ENCODE measurements at regions not wholly inside any gene's neighbourhood (a gene's known extent, or its start where the extent isn't known, plus 50 kb on each side); places are given as distances from the start of the nearest gene placed in this dataset.

DNA sequence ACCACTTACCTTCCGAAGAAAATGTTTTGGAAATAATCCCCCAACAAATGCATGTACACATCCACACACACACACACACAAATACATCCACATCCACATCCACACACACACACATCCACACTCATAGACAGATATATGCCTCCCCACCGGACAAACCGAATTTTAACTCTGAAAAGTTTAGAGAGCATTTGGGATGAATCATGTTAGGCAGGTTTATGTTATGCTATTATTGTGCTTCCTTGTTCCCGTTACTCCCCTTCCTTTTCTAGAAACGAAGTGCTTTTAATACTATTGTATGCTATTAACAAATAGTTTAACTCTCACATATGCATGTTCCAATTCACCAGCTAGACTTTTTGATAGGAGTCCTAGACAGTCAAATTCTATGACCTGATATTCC lies 91.5 kb downstream of the FAS start:
- no peak for TF ChIP-seq TFCP2L1 (CRISPR knock-in tag; IDR thresholded peaks at IDR 0.05)
- TF ChIP-seq CTCF (IDR thresholded peaks at IDR 0.05) = no peak
- no peak for TF ChIP-seq POLR2AphosphoS2 (conservative IDR thresholded peaks at IDR 0.05; ENCODE audit: low read length)
- TF ChIP-seq PBX3 (IDR thresholded peaks at IDR 0.05) = no peak
- TF ChIP-seq CEBPB (IDR thresholded peaks at IDR 0.05) = no peak
- TF ChIP-seq MAX (IDR thresholded peaks at IDR 0.05) = no peak
- no peak for TF ChIP-seq KDM1A (IDR thresholded peaks at IDR 0.05; ENCODE audit: low read depth)
- no peak for TF ChIP-seq POLR2A (IDR thresholded peaks at IDR 0.05; ENCODE audit: low read length)
- TF ChIP-seq ESRRA (IDR thresholded peaks at IDR 0.05; ENCODE audit: borderline replicate concordance, low read length) = no peak
- no peak for TF ChIP-seq JUN (IDR thresholded peaks at IDR 0.05)
- TF ChIP-seq BHLHE40 (IDR thresholded peaks at IDR 0.05; ENCODE audit: low read depth, low read length) = no peak
- TF ChIP-seq RCOR1 (IDR thresholded peaks at IDR 0.05; ENCODE audit: low read depth, low read length) = no peak
